Effector memory CD4-positive, alpha-beta T cell (primary cell): ENCODE measurements at regions not wholly inside any gene's neighbourhood (a gene's known extent, or its start where the extent isn't known, plus 50 kb on each side); places are given as distances from the start of the nearest gene placed in this dataset.

Experiments
- DNase-seq, 3 donors: peaks; one replicate each; pipeline ENCODE4 v3.0.0-alpha.2; 2020
- H3K27ac ChIP-seq: 2 replicates; pipeline ENCODE4 v1.7.0; 2013; ENCODE audit warnings: mild to moderate bottlenecking, low read length, moderate library complexity; ENCODE audit not compliant: insufficient read depth, poor library complexity, severe bottlenecking
- H3K27me3 ChIP-seq: replicated peaks from 2 replicates; pipeline ENCODE4 v1.7.0; 2013; ENCODE audit warnings: mild to moderate bottlenecking, low read length; ENCODE audit not compliant: insufficient read depth, control insufficient read depth, poor library complexity, severe bottlenecking
- H3K36me3 ChIP-seq: 2 replicates; pipeline ENCODE4 v1.7.0; 2013; ENCODE audit warnings: mild to moderate bottlenecking, low read length, moderate library complexity; ENCODE audit not compliant: control insufficient read depth, insufficient read depth
- H3K4me1 ChIP-seq: 2 replicates; pipeline ENCODE4 v1.7.0; 2013; ENCODE audit warnings: low read length, mild to moderate bottlenecking; ENCODE audit not compliant: control insufficient read depth, insufficient read depth, poor library complexity, severe bottlenecking
- H3K4me3 ChIP-seq: 2 replicates; pipeline ENCODE4 v1.7.0; 2013; ENCODE audit warnings: low read length, low read depth, mild to moderate bottlenecking; ENCODE audit not compliant: insufficient read depth, poor library complexity, severe bottlenecking
- H3K9me3 ChIP-seq: 2 replicates; pipeline ENCODE4 v1.7.0; 2013; ENCODE audit warnings: mild to moderate bottlenecking, low read length, moderate library complexity; ENCODE audit not compliant: control insufficient read depth

DNA sequence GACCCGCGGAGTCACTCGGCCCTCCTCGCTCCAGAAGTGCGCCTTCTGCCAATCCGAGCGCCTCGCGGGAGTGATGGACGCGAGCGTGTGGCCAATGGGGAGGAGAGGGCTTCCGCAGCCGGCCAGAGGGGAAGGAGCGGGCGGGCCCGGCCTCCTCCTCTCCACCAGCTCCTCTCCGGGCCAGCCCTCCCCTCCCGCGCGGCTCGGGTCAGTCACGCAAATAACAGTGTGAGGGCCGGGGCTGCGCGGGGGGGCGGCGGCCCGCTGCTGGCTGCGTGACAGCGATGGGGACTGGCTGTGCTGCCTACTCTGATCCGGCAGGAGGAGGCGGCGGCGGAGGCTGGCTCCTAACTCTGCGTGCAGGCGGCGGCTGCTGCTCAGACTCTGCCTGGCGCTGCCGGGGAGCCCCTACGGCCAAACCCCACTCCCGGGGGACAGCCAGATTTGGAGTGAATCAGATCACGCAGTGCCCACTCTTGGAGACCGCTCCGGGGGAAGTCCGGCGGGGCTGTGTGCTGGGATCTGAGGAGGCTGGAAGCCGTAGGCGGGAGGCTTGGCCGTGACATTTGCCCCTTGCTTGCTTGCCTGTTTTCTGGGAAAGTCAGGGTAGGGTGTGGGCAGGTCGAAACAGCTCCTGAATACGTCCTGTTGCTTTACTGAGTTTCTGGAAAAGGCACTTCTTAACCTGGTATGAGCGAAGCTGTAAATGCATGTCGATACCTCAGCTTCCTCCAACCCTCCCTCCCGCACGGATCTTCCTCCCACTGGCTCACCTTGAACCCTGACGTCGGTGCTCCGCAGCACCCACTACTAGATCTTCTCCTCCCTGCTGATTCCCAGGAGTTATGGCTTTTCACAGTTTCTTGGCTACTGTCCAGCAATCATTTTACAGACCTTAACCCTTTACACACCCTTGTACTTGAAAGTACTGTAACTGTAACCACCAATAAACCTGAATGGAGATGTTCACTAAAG, 97.9 kb upstream of the SERTAD2 start:
- H3K36me3 ChIP-seq = no peaks in the 10 kb centered on the region
- peak overlapping the region; percentile 88 for H3K27ac ChIP-seq
- no peaks in the 10 kb centered on the region for H3K9me3 ChIP-seq
- H3K4me3 ChIP-seq = peak overlapping the region; percentile 89
- H3K4me1 ChIP-seq = peaks cover 11% of the 10 kb centered on the region
- no peaks in the 10 kb centered on the region for H3K27me3 ChIP-seq
- peak in 1 of 3 donors; percentile 96 for DNase-seq

DNA sequence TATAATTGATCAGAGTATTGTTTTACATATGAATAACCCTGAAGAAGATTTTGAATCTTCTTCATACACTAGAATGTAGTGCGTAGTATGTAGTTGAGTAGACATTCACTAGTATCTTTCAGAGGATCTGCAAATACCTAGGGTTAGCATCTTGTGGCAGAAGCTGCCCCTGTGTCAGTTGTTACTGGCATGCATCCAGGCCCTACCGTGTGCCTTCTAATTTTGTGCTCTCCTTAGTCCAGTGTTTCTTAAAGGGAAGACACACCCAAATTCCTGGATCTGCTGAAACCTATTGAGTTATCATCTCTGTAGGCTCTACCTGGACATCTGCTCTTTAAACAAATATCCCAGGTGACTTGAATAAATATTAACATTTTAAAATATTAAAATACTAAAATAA, 99.7 kb upstream of the SERTAD2 start:
- Histone ChIP-seq H3K27ac (no peak overlapping the region), H3K27me3 (no peaks in the 10 kb centered on the region), H3K4me3 (no peak overlapping the region), H3K36me3 (no peaks in the 10 kb centered on the region), H3K4me1 (peaks cover 11% of the 10 kb centered on the region), H3K9me3 (no peaks in the 10 kb centered on the region)
- DNase-seq = no peak

DNA sequence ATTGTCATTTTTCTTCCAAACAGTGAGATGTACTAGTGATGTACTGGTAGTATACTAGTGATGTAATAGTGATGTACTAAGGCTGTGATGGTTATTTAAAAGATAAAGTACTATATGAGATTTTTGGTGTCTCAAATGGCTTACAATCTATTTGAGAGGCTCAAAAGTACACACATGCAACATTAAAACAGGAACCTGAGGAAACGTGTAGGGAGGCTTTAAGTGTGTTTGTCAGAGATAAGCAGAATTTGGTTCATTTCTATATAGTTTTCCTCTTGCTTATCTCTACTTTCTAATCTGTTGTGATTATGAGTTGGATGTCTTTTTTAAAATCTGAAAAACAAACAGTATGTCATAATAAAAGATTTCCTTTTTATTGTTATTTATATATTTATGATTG, 100.9 kb upstream of the SERTAD2 start:
- Histone ChIP-seq H3K36me3 (no peaks in the 10 kb centered on the region), H3K27ac (no peak overlapping the region), H3K27me3 (no peaks in the 10 kb centered on the region), H3K4me1 (peaks cover 11% of the 10 kb centered on the region), H3K9me3 (no peaks in the 10 kb centered on the region), H3K4me3 (no peak overlapping the region)
- DNase-seq = no peak

DNA sequence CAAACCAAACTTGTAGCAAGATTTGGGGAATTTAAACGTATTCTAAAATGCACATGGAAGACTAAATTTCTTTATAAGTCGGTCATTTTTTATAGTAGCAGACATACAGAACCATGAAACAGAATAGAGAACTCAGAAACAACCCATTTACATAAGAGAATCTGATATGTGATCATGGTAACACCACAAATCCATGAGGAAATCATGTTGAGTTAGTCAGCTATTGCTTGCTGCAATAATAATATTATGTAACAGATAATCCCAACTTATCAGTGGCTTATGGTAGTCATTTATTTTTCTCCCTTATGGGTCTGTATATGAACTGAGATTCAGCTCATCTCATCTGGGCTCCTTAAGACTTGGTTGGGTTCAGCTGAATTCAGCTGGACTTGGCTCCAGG, 103.4 kb upstream of the SERTAD2 start:
- DNase-seq = no peak
- Histone ChIP-seq H3K27me3 (no peaks in the 10 kb centered on the region), H3K9me3 (no peaks in the 10 kb centered on the region), H3K27ac (no peak overlapping the region), H3K36me3 (no peaks in the 10 kb centered on the region), H3K4me3 (no peak overlapping the region), H3K4me1 (peaks cover 1% of the 10 kb centered on the region)

DNA sequence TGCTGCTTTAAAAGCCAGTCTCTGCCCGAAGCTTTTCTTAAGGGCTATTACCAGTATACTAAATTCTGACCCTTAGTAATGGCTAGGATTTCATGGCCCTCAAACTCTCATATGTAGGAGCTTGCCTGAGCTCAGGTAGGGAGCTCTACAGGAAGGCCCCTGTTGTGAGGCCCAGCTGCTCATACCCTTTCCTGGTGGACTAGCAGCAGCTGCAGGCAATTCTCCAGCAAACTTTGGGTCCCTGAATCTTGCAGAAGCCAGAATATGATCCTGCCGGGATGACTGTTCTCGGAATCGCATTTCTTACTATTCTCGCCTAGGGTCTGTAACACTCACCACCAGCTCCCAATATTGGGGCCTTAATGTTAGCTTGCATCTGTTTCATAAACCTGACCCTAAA, 106.4 kb upstream of the SERTAD2 start:
- no peaks in the 10 kb centered on the region for H3K27me3 ChIP-seq
- DNase-seq = no peak
- H3K4me3 ChIP-seq = no peak overlapping the region
- no peaks in the 10 kb centered on the region for H3K4me1 ChIP-seq
- no peaks in the 10 kb centered on the region for H3K36me3 ChIP-seq
- H3K27ac ChIP-seq = no peak overlapping the region
- H3K9me3 ChIP-seq = no peaks in the 10 kb centered on the region

DNA sequence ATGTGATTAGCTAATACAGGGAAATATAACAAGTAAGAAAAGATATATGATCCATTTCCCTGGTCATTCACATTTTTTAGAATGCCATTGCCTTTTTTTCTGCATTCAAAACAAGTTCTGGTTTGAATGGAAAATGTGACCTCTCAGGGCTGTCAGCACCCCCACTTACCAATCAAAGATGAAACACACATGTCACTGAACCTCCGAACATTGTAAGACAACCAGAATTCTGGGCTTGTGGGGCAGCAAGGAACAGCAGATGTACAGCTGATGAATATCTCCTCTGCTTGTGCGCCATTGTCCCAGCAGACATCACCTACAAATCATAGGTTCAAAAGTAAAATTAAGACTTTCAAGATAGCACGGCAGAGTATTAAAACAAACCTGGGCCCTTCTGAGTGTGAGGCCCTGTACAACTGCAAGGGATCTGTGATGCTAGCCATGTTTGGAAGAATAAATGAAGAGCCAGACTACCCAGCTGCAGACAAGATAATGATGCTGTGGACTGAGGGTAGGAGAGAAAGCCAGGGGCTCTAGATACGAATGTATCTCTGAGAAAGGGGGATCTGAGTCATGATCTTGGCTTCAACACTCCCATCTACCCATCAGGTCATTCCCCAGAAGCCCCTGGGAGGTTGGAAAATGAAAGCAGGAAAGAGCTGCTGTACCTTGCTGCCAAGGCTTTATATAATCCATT, 108.7 kb upstream of the SERTAD2 start:
- H3K4me1 ChIP-seq = peaks cover 5% of the 10 kb centered on the region
- DNase-seq = no peak
- H3K9me3 ChIP-seq = no peaks in the 10 kb centered on the region
- no peaks in the 10 kb centered on the region for H3K27me3 ChIP-seq
- H3K36me3 ChIP-seq = no peaks in the 10 kb centered on the region
- H3K27ac ChIP-seq = no peak overlapping the region
- H3K4me3 ChIP-seq = no peak overlapping the region

DNA sequence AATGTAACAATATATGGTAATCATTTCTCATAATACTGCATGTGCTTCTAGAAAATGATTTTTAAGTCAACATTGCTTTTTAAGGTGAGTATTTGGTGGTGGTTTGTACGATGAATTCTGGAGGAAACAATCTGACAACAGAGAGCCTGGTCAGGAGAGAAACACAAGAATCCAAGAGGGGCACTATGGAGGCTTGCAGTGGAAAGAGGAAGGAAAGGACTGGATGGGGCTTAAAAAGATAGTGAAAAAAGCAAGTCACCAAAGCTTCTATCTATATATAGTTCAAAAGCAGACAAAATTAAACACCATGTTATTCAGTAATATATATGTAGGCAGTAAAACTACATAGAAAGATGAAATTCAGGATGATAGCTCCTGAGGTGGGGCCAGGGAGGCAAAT, 109.4 kb upstream of the SERTAD2 start:
- no peak overlapping the region for H3K4me3 ChIP-seq
- H3K27me3 ChIP-seq = no peaks in the 10 kb centered on the region
- no peak for DNase-seq
- no peak overlapping the region for H3K27ac ChIP-seq
- no peaks in the 10 kb centered on the region for H3K9me3 ChIP-seq
- no peaks in the 10 kb centered on the region for H3K36me3 ChIP-seq
- peaks cover 5% of the 10 kb centered on the region for H3K4me1 ChIP-seq

DNA sequence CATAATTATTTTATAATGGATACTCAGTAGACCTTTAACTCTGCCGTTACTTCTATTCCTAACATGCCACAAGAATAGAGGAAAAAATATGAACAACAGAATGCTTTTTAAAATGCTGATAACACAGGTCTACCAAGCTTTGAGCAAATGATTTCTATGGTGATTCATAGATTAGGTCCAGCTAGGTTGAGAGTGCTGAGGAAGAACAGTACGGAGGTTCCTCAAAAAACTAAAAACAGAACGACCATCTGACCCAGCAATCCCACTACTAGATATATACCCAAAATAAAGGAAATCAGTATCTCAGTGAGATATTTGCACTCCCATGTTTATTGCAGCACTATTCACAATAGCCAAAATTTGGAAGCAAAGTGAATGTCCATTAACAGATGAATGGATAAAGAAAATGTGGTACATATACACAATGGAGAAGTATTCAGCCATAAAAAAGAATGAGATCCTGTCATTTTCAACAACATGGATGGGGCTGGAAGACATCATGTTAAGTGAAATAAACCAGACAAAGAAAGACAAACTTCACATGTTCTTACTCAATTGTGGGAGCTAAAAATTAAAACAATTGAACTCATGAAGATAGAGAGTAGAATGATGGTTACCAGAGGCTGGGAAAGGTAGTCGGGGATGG, 111.6 kb upstream of the SERTAD2 start:
- Histone ChIP-seq H3K27me3 (no peaks in the 10 kb centered on the region), H3K27ac (no peak overlapping the region), H3K4me1 (peaks cover 5% of the 10 kb centered on the region), H3K4me3 (no peak overlapping the region), H3K9me3 (no peaks in the 10 kb centered on the region), H3K36me3 (no peaks in the 10 kb centered on the region)
- no peak for DNase-seq

DNA sequence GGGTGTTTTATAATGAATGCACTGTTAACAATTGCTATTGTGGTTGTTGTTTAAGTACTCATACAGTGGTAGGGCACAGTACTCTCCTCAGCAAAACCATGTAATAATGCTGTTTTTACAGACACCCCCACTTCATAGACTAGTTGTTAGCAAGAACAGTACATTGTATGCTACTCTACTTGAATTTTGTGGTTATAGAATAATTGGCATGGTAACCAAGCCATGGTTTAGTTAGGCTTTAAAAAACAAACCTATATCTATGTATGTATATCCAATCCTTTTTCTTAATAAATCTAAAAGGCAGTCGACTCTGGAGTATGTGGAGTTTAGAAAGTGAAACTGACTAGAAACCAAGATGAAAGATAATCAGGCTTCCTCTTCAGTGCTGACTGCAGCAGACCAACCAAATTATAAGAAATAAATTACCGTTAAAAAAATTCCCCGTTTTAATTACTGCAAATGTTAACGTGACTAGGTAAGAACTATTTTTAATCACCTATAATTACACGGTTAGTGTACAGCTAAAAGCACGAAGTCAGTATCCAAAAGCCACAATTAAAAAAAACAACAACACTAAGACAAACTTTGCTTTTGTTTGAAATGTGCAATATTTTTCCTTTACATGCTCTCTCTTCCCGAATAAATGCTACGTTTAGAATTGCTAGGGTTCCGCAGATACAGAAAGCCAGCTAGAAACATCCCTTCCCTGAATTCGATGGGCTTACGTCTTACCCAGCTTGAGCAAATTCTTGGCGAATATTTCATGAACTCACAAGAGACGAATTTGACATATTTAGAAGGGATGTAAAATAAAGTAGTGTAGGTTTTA, 113.3 kb upstream of the SERTAD2 start:
- Histone ChIP-seq H3K36me3 (no peaks in the 10 kb centered on the region), H3K27me3 (no peaks in the 10 kb centered on the region), H3K4me1 (peaks cover 5% of the 10 kb centered on the region), H3K9me3 (no peaks in the 10 kb centered on the region), H3K27ac (peak overlapping the region; percentile 76), H3K4me3 (peak overlapping the region; percentile 58)
- DNase-seq = no peak
